ENCODE measurements at regions not wholly inside any gene's neighbourhood (a gene's known extent, or its start where the extent isn't known, plus 50 kb on each side); places are given as distances from the start of the nearest gene placed in this dataset.
"Not testable (repeated sequence)": the region's sequence is repeated elsewhere in the genome, so short reads cannot be mapped to it uniquely, and the experiment has no call there.

DNA sequence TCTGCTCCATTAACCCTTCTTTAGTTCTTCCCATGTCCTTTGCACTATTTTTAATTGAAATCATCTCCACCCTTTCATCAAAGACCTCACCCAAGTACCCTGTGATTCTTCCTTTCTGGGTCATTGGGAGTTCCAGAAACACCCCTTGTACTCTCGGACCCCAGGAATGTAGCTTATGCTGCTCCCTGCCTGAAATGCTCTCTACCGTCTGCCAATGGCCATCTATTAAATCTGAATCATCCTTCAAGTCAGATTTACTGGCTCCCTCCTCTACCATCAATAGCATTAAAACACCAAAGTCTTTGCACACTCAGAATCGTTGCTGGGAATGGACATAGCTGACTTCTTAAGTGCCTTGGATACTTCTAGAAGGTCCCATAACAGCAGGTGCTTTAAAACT lies 73.2 kb upstream of the GADD45A start:
- no peak overlapping the region for H3K14ac ChIP-seq (ENCODE audit: low read length)
- H3K79me1 ChIP-seq (ENCODE audit: low read depth, low read length) = no peaks in the 10 kb centered on the region
- peaks cover 0 to 6% of the 10 kb centered on the region in 2 donors for H3K4me1 ChIP-seq (ENCODE audit: control insufficient read depth in 2 of 2, insufficient read depth in 1 of 2, low read depth in 1 of 2, low read length in 2 of 2)
- H3K23ac ChIP-seq (ENCODE audit: low read depth, low read length, poor library complexity) = no peak overlapping the region
- H2BK120ac ChIP-seq (ENCODE audit: low read depth, low read length) = no peak overlapping the region
- H3K4me3 ChIP-seq (ENCODE audit: low read length in 2 of 2) = no peak overlapping the region
- DNase-seq (ENCODE audit: low spot score) = no peak
- no peak overlapping the region for H4K8ac ChIP-seq (ENCODE audit: low read depth, low read length)
- no peak overlapping the region for H3K4me2 ChIP-seq (ENCODE audit: insufficient read depth, low read length, poor library complexity, severe bottlenecking)
- no peak overlapping the region for H2BK5ac ChIP-seq (ENCODE audit: low read length)
- H3K9ac ChIP-seq (ENCODE audit: low read depth, low read length, poor library complexity) = no peak overlapping the region
- no peak overlapping the region for H3K18ac ChIP-seq (ENCODE audit: low read length)
- H3K36me3 ChIP-seq (replicated peaks in 1 of 2; ENCODE audit: control insufficient read depth in 2 of 2, insufficient read depth in 2 of 2, low read length in 2 of 2) = no peaks in the 10 kb centered on the region
- no peak overlapping the region for H2BK15ac ChIP-seq (ENCODE audit: low read length)
- H3K27me3 ChIP-seq (ENCODE audit: control insufficient read depth in 3 of 3, insufficient read depth in 3 of 3, low read depth in 1 of 3, low read length in 3 of 3) = peaks cover 0 to 1% (median 0%) of the 10 kb centered on the region in 3 experiments
- WGBS, 2 donors (ENCODE audit: extremely low coverage in 2 of 2, insufficient read length in 2 of 2, insufficient replicate concordance in 1 of 2) = no CpG with 5 or more reads among the region's 3 CpGs
- no peak overlapping the region for H4K91ac ChIP-seq (ENCODE audit: low read depth, low read length, poor library complexity)
- H3K27ac ChIP-seq (replicated peaks; ENCODE audit: low read length) = no peak overlapping the region
- no peak overlapping the region for H2AFZ ChIP-seq (ENCODE audit: low read length)
- no peak overlapping the region for H2AK5ac ChIP-seq (ENCODE audit: low read depth, low read length)
- H2BK12ac ChIP-seq (ENCODE audit: low read length) = no peak overlapping the region
- no peak overlapping the region for H3K4ac ChIP-seq (ENCODE audit: low read length)
- H3K9me3 ChIP-seq (replicated peaks in 1 of 2; ENCODE audit: control insufficient read depth in 2 of 2, insufficient read depth in 1 of 2, low read depth in 1 of 2, low read length in 2 of 2) = peaks cover 0 to 4% of the 10 kb centered on the region in 2 donors

DNA sequence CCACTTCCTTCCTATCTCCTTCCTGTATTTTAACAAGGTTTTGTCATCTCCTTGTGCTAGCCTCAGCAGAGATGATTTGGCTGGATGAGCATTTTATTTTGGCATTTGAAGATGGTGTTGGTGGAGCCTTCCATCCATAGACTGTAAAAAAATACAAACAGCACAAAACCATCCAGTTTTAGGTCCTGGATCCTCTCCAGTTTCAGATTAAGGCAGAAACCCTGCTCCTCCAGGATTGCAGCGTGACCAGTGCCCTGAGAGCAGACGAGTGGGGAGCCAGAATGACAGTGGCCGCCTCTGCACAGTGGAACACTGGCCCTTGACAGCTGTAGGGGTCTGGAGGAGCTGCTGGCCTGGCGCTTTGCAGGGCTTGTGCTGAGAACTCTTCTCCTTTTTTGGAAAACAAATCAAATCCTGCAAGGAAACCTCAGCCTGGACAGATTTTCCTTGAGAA lies 72.2 kb upstream of the GADD45A start:
- H3K4ac ChIP-seq (ENCODE audit: low read length) = no peak overlapping the region
- H2BK120ac ChIP-seq (ENCODE audit: low read depth, low read length) = no peak overlapping the region
- no peak overlapping the region for H4K8ac ChIP-seq (ENCODE audit: low read depth, low read length)
- H3K9me3 ChIP-seq (replicated peaks in 1 of 2; ENCODE audit: control insufficient read depth in 2 of 2, insufficient read depth in 1 of 2, low read depth in 1 of 2, low read length in 2 of 2) = peaks cover 0 to 4% of the 10 kb centered on the region in 2 donors
- H3K79me1 ChIP-seq (ENCODE audit: low read depth, low read length) = no peaks in the 10 kb centered on the region
- H3K4me2 ChIP-seq (ENCODE audit: insufficient read depth, low read length, poor library complexity, severe bottlenecking) = no peak overlapping the region
- no peak overlapping the region for H3K27ac ChIP-seq (replicated peaks; ENCODE audit: low read length)
- H2BK5ac ChIP-seq (ENCODE audit: low read length) = no peak overlapping the region
- H4K91ac ChIP-seq (ENCODE audit: low read depth, low read length, poor library complexity) = no peak overlapping the region
- H2BK15ac ChIP-seq (ENCODE audit: low read length) = no peak overlapping the region
- DNase-seq (ENCODE audit: low spot score) = no peak
- WGBS, 2 donors (ENCODE audit: extremely low coverage in 2 of 2, insufficient read length in 2 of 2, insufficient replicate concordance in 1 of 2) = no CpG with 5 or more reads among the region's 4 CpGs
- peak overlapping the region; percentile 21 for H2AFZ ChIP-seq (ENCODE audit: low read length)
- H3K18ac ChIP-seq (ENCODE audit: low read length) = no peak overlapping the region
- H2BK12ac ChIP-seq (ENCODE audit: low read length) = no peak overlapping the region
- H3K4me3 ChIP-seq (ENCODE audit: low read length in 2 of 2) = no peak overlapping the region
- no peaks in the 10 kb centered on the region for H3K36me3 ChIP-seq (replicated peaks in 1 of 2; ENCODE audit: control insufficient read depth in 2 of 2, insufficient read depth in 2 of 2, low read length in 2 of 2)
- no peak overlapping the region for H3K23ac ChIP-seq (ENCODE audit: low read depth, low read length, poor library complexity)
- H3K14ac ChIP-seq (ENCODE audit: low read length) = no peak overlapping the region
- H2AK5ac ChIP-seq (ENCODE audit: low read depth, low read length) = no peak overlapping the region
- H3K4me1 ChIP-seq (ENCODE audit: control insufficient read depth in 2 of 2, insufficient read depth in 1 of 2, low read depth in 1 of 2, low read length in 2 of 2) = peaks cover 0 to 6% of the 10 kb centered on the region in 2 donors
- no peaks in the 10 kb centered on the region for H3K27me3 ChIP-seq (ENCODE audit: control insufficient read depth in 3 of 3, insufficient read depth in 3 of 3, low read depth in 1 of 3, low read length in 3 of 3)
- H3K9ac ChIP-seq (ENCODE audit: low read depth, low read length, poor library complexity) = no peak overlapping the region

DNA sequence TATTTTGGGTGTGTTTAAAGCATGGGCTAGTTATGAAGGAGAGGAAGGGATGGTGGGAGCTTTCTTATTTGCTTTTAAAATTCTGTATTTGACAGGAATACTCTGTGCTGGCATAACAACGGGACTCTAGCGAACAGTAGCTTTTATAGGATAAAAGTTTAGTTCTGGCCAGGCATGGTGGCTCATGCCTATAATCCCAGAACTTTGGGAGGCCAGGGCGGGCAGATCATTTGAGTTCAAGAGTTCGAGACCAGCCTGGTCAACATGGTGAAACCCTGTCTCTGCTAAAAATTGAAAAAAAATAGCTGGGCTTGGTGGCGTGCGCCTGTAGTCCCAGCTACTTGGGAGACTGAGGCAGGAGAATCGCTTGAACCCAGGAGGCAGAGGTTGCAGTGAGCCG lies 71.5 kb upstream of the GADD45A start:
- H3K14ac ChIP-seq (ENCODE audit: low read length); H4K91ac ChIP-seq (ENCODE audit: low read depth, low read length, poor library complexity); H3K79me1 ChIP-seq (ENCODE audit: low read depth, low read length); H3K4me3 ChIP-seq (ENCODE audit: low read length in 2 of 2); H3K36me3 ChIP-seq (replicated peaks in 1 of 2; ENCODE audit: control insufficient read depth in 2 of 2, insufficient read depth in 2 of 2, low read length in 2 of 2); H3K23ac ChIP-seq (ENCODE audit: low read depth, low read length, poor library complexity); H4K8ac ChIP-seq (ENCODE audit: low read depth, low read length); H2BK12ac ChIP-seq (ENCODE audit: low read length); DNase-seq (ENCODE audit: low spot score); H3K18ac ChIP-seq (ENCODE audit: low read length); H2BK5ac ChIP-seq (ENCODE audit: low read length); H2BK120ac ChIP-seq (ENCODE audit: low read depth, low read length); H3K4me2 ChIP-seq (ENCODE audit: insufficient read depth, low read length, poor library complexity, severe bottlenecking); H2AK5ac ChIP-seq (ENCODE audit: low read depth, low read length); H3K4me1 ChIP-seq (ENCODE audit: control insufficient read depth in 2 of 2, insufficient read depth in 1 of 2, low read depth in 1 of 2, low read length in 2 of 2); H3K4ac ChIP-seq (ENCODE audit: low read length); H2AFZ ChIP-seq (ENCODE audit: low read length); H3K9me3 ChIP-seq (replicated peaks in 1 of 2; ENCODE audit: control insufficient read depth in 2 of 2, insufficient read depth in 1 of 2, low read depth in 1 of 2, low read length in 2 of 2); H2BK15ac ChIP-seq (ENCODE audit: low read length); H3K9ac ChIP-seq (ENCODE audit: low read depth, low read length, poor library complexity); H3K27ac ChIP-seq (replicated peaks; ENCODE audit: low read length); H3K27me3 ChIP-seq (ENCODE audit: control insufficient read depth in 3 of 3, insufficient read depth in 3 of 3, low read depth in 1 of 3, low read length in 3 of 3): not testable (repeated sequence)
- WGBS, 2 donors (ENCODE audit: extremely low coverage in 2 of 2, insufficient read length in 2 of 2, insufficient replicate concordance in 1 of 2) = no CpG with 5 or more reads among the region's 8 CpGs

DNA sequence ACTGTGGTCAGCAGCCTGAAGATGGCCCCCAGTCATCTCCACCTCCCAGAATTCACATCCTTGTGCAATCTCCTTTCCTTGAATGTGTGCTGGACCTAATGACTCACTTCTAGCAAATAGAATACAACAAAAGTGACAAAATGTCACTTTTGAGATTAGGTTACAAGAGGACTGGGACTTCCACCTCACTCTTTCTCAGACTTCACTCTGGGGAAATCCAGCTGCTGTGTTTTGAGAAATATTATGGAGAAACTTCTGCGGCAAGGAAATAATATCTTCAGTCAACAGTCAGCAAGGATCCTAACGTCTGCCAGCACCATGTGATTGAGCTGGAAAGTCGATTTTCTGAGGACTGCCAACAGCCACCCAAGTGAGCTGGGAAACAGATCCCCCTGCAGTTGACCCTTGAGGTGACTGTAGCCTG lies 70.5 kb upstream of the GADD45A start:
- no peak overlapping the region for H3K9ac ChIP-seq (ENCODE audit: low read depth, low read length, poor library complexity)
- H3K4ac ChIP-seq (ENCODE audit: low read length) = no peak overlapping the region
- no peak overlapping the region for H2AK5ac ChIP-seq (ENCODE audit: low read depth, low read length)
- no peaks in the 10 kb centered on the region for H3K36me3 ChIP-seq (replicated peaks in 1 of 2; ENCODE audit: control insufficient read depth in 2 of 2, insufficient read depth in 2 of 2, low read length in 2 of 2)
- no peak overlapping the region for H2BK15ac ChIP-seq (ENCODE audit: low read length)
- no peaks in the 10 kb centered on the region for H3K79me1 ChIP-seq (ENCODE audit: low read depth, low read length)
- H3K4me1 ChIP-seq (ENCODE audit: control insufficient read depth in 2 of 2, insufficient read depth in 1 of 2, low read depth in 1 of 2, low read length in 2 of 2) = peaks cover 0 to 1% of the 10 kb centered on the region in 2 donors
- H2BK5ac ChIP-seq (ENCODE audit: low read length) = no peak overlapping the region
- H3K4me2 ChIP-seq (ENCODE audit: insufficient read depth, low read length, poor library complexity, severe bottlenecking) = no peak overlapping the region
- no peak overlapping the region for H4K8ac ChIP-seq (ENCODE audit: low read depth, low read length)
- H2AFZ ChIP-seq (ENCODE audit: low read length) = no peak overlapping the region
- H3K14ac ChIP-seq (ENCODE audit: low read length) = no peak overlapping the region
- H3K23ac ChIP-seq (ENCODE audit: low read depth, low read length, poor library complexity) = no peak overlapping the region
- no peak for DNase-seq (ENCODE audit: low spot score)
- no peak overlapping the region for H2BK12ac ChIP-seq (ENCODE audit: low read length)
- no peak overlapping the region for H3K4me3 ChIP-seq (ENCODE audit: low read length in 2 of 2)
- H3K27me3 ChIP-seq (ENCODE audit: control insufficient read depth in 3 of 3, insufficient read depth in 3 of 3, low read depth in 1 of 3, low read length in 3 of 3) = no peaks in the 10 kb centered on the region
- no peak overlapping the region for H2BK120ac ChIP-seq (ENCODE audit: low read depth, low read length)
- no peak overlapping the region for H3K18ac ChIP-seq (ENCODE audit: low read length)
- no peak overlapping the region for H4K91ac ChIP-seq (ENCODE audit: low read depth, low read length, poor library complexity)
- no peak overlapping the region for H3K27ac ChIP-seq (replicated peaks; ENCODE audit: low read length)
- H3K9me3 ChIP-seq (replicated peaks in 1 of 2; ENCODE audit: control insufficient read depth in 2 of 2, insufficient read depth in 1 of 2, low read depth in 1 of 2, low read length in 2 of 2) = peaks cover 0 to 4% of the 10 kb centered on the region in 2 donors
- WGBS, 2 donors (ENCODE audit: extremely low coverage in 2 of 2, insufficient read length in 2 of 2, insufficient replicate concordance in 1 of 2) = no CpG with 5 or more reads among the region's 3 CpGs

Data from neuronal stem cell (in vitro differentiated cells).